Fibroblast of mammary gland (primary cell): ENCODE measurements at regions not wholly inside any gene's neighbourhood (a gene's known extent, or its start where the extent isn't known, plus 50 kb on each side); places are given as distances from the start of the nearest gene placed in this dataset.

ENCODE experiments used
- DNase-seq: peaks from one replicate; pipeline ENCODE4 v3.0.0-alpha.2; 2010; ENCODE audit warnings: low read depth
- H3K4me3 ChIP-seq: 2 replicates; pipeline ENCODE4 v1.5.1; 2011; ENCODE audit warnings: low read depth, mild to moderate bottlenecking, low read length, moderate library complexity; ENCODE audit not compliant: control insufficient read depth
- CTCF ChIP-seq: conservative IDR thresholded peaks from 2 replicates; pipeline ENCODE4 v1.5.1; 2011; ENCODE audit warnings: low read depth, low read length, inconsistent platforms; ENCODE audit not compliant: control insufficient read depth, insufficient read depth

DNA sequence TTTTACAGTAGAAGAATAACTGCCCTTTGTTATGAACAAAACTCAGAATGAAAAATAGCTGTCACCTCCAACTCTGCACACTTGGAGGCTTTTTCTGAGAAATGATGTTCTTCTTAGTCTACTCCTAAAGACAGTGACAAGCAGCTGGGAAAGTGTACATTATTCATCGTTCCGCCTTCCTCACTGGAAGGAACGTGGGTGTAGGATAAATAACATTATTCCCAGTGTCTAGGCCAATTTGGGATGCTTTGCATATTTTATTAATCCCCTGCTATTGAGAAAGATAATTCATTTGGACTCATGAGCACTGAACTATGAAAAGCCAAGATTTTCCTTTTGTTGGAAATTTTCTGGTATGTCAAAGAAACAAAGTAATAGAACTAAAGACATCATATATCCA lies 87.8 kb downstream of the VCX2 start:
- DNase-seq: peak; percentile 11
- no peak for TF ChIP-seq CTCF
- H3K4me3 ChIP-seq: no peak overlapping the region

DNA sequence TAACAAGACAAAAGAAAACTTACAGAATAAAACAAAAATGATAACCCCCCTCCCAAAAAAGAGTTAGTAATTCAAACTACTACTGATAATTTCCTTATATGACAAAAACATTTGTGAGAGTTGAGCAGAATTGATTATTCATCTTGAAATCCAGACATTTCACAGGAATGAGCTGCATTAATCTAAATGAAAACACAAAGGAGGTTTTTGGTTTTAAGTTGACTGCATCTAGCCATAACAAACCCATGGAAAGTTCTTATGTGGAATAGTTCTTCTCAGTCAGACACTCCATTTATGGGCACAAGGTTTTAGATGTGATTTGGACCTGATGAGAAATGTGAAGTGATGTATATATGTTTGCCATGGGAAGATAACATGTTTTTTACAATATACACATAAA lies 95.4 kb downstream of the VCX2 start:
- TF ChIP-seq CTCF: no peak
- H3K4me3 ChIP-seq: no peak overlapping the region
- DNase-seq: no peak

DNA sequence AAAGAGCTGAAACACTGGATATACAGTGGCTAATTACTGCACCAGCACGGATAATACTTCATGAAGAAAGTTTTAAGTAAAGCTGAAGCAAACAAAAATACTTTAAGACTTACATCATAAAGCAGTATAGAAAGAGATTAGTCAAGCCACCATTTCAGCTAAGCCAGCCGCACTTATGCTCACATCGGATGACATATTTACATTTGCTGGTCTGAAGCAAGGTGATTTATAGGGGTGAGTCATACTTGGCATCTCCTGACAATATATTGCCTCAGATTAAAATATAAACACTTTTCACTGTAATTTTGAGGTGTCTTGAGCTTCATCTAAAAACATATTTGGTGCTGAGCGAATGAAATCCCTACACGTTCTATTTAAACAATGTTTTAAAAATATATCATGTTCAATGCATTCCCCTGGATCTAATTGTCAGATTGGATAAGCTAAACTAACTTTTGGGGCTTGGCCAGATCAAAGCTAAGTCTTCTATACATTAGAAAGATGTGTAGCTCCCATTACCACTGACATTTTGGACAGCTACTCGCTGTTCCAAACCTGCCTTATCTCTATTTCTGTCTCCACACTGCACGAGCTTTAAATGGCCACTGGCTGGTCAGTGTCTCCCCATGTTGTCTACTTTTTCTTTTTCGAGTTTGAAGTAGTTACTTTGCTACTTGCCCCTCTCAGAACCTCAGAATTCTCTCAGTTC lies 103.2 kb downstream of the VCX2 start:
- peak; percentile 37 for DNase-seq
- TF ChIP-seq CTCF: no peak
- H3K4me3 ChIP-seq: no peak overlapping the region

DNA sequence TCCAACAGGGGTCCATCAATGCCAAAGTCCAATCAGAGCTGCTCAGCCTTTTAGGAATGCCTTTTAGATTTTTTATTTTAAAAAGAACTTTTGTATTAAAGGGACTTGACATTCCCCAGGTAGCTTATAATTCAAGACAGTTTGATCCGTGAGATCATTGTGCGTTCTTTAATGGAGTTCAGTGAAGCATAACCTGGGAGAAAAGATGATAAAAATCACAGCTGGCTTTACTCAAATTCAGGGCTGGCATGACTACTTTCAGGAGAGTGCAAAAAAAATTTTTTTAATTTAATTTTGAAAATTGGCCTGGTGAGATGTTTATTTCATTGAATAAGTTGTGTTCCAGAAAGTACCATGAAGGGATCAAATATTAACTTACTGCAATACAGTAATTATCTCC lies 118.2 kb downstream of the VCX2 start:
- H3K4me3 ChIP-seq: no peak overlapping the region
- DNase-seq: no peak
- no peak for TF ChIP-seq CTCF

DNA sequence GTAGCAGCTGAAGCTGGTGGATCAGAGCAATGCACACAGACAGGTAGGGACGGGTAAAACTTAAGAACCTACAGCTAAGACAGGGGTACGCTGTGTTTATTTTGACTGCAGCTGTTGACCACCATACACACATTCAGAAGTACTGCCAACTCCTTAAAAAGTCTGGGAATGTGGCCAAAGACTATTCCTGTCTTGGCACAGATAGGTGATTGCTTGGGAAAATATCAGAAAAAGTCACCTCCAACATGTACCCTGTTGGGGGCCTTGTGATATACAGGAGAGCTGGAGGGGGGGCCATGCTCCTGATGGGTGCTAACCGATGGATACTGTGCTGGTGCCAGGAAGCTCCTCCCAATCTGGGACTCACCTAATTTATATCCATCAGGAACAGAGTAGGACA lies 121.2 kb downstream of the VCX2 start:
- H3K4me3 ChIP-seq: no peak overlapping the region
- no peak for TF ChIP-seq CTCF
- DNase-seq: no peak

DNA sequence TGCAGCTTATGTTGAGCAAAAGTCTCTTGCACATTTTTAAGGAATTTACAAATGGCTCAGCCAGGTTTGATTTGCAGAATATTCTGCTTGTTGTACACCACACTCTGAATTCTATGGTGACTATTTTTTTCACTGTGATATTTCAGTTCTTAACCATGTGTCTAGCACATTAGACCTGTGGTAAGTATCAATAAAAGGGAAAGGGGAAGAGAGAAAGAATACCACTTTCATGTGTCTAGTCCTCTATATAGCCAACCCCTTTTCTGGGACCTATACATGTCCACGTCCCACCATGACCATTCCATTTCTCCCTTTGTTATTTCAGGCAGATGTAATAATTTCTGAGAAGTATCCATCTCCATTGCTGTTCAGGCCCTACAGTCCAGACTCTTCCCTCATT lies 121.3 kb upstream of the PNPLA4 start:
- H3K4me3 ChIP-seq: no peak overlapping the region
- DNase-seq: no peak
- TF ChIP-seq CTCF: no peak

- H3K4me3 ChIP-seq: no peak overlapping the region
- TF ChIP-seq CTCF: no peak
- DNase-seq: peak; percentile 3
Measured at GRCh38 chrX:8044947-8045346, 117.7 kb upstream of the PNPLA4 start.
